Immature natural killer cell (primary cell): ENCODE measurements at regions not wholly inside any gene's neighbourhood (a gene's known extent, or its start where the extent isn't known, plus 50 kb on each side); places are given as distances from the start of the nearest gene placed in this dataset.
"Not testable (repeated sequence)": the region's sequence is repeated elsewhere in the genome, so short reads cannot be mapped to it uniquely, and the experiment has no call there.

Experiments used
- DNase-seq, 3 donors: peaks; one replicate each; pipeline ENCODE4 v3.0.0; 2022; ENCODE audit warnings: mixed read lengths in 1 of 3
- H3K27ac Mint-ChIP-seq, 6 donors: one replicate each; pipeline ENCODE4 v1.8.0; 2020; ENCODE audit warnings: mixed read lengths in 6 of 6, mild to moderate bottlenecking in 5 of 6, inconsistent platforms in 4 of 6, moderate library complexity in 3 of 6
- H3K27me3 Mint-ChIP-seq, 3 donors: one replicate each; pipeline ENCODE4 v1.8.0; 2020 to 2021; ENCODE audit warnings: low read depth in 3 of 3, mild to moderate bottlenecking in 3 of 3, mixed read lengths in 3 of 3, moderate library complexity in 3 of 3, inconsistent platforms in 1 of 3
- H3K36me3 Mint-ChIP-seq, 3 donors: one replicate each; pipeline ENCODE4 v1.8.0; 2020; ENCODE audit warnings: mixed read lengths in 3 of 3, inconsistent platforms in 2 of 3, mild to moderate bottlenecking in 2 of 3
- H3K4me1 Mint-ChIP-seq, 2 donors: one replicate each; pipeline ENCODE4 v1.8.0; 2020; ENCODE audit warnings: inconsistent platforms in 2 of 2, mild to moderate bottlenecking in 2 of 2, mixed read lengths in 2 of 2, moderate library complexity in 1 of 2
- H3K4me3 Mint-ChIP-seq, 5 donors: one replicate each; pipeline ENCODE4 v1.8.0; 2020; ENCODE audit warnings: mild to moderate bottlenecking in 5 of 5, mixed read lengths in 5 of 5, inconsistent platforms in 3 of 5, moderate library complexity in 3 of 5
- H3K9me3 Mint-ChIP-seq, 6 donors: one replicate each; pipeline ENCODE4 v1.8.0; 2020; ENCODE audit warnings: mild to moderate bottlenecking in 6 of 6, mixed read lengths in 6 of 6, inconsistent platforms in 4 of 6, moderate library complexity in 3 of 6

- Mint-ChIP-seq H3K27ac (no peak overlapping the region), H3K9me3 (peaks cover 5 to 13% (median 7%) of the 10 kb centered on the region in 6 donors), H3K27me3 (peaks cover 0 to 1% (median 0%) of the 10 kb centered on the region in 3 donors), H3K4me1 (no peaks in the 10 kb centered on the region), H3K36me3 (no peaks in the 10 kb centered on the region), H3K4me3 (no peak overlapping the region)
- DNase-seq = no peak
These were observed 708.4 kb upstream of the FRG1 start for GRCh38 chr4:189232274-189232673.

GRCh38 chr4:189233754-189234153 is 706.9 kb upstream of the FRG1 start:
- not testable (repeated sequence) for H3K27ac Mint-ChIP-seq, H3K4me1 Mint-ChIP-seq, DNase-seq, H3K36me3 Mint-ChIP-seq, H3K4me3 Mint-ChIP-seq, H3K27me3 Mint-ChIP-seq
- H3K9me3 Mint-ChIP-seq = peaks cover 5 to 20% (median 14%) of the 10 kb centered on the region in 6 donors

DNA sequence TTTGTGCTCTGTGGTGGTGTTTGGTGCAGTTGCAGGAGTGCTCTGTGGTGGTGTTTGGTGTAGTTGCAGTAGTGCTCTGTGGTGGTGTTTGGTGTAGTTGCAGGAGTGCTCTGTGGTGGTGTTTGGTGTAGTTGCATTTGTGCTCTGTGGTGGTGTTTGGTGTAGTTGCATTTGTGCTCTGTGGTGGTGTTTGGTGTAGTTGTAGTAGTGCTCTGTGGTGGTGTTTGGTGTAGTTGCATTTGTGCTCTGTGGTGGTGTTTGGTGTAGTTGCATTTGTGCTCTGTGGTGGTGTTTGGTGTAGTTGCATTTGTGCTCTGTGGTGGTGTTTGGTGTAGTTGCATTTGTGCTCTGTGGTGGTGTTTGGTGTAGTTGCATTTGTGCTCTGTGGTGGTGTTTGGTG is 705.7 kb upstream of the FRG1 start:
- DNase-seq, H3K4me3 Mint-ChIP-seq, H3K27me3 Mint-ChIP-seq, H3K4me1 Mint-ChIP-seq, H3K27ac Mint-ChIP-seq, H3K36me3 Mint-ChIP-seq: not testable (repeated sequence)
- peaks cover 5 to 29% (median 18%) of the 10 kb centered on the region in 6 donors for H3K9me3 Mint-ChIP-seq

GRCh38 chr4:189235599-189235998 is 705.1 kb upstream of the FRG1 start:
- no peaks in the 10 kb centered on the region for H3K36me3 Mint-ChIP-seq
- peaks cover 0 to 4% (median 0%) of the 10 kb centered on the region in 3 donors for H3K27me3 Mint-ChIP-seq
- no peak overlapping the region for H3K27ac Mint-ChIP-seq
- no peak overlapping the region for H3K4me3 Mint-ChIP-seq
- H3K9me3 Mint-ChIP-seq = peaks cover 5 to 29% (median 18%) of the 10 kb centered on the region in 6 donors
- no peaks in the 10 kb centered on the region for H3K4me1 Mint-ChIP-seq
- DNase-seq = no peak

DNA sequence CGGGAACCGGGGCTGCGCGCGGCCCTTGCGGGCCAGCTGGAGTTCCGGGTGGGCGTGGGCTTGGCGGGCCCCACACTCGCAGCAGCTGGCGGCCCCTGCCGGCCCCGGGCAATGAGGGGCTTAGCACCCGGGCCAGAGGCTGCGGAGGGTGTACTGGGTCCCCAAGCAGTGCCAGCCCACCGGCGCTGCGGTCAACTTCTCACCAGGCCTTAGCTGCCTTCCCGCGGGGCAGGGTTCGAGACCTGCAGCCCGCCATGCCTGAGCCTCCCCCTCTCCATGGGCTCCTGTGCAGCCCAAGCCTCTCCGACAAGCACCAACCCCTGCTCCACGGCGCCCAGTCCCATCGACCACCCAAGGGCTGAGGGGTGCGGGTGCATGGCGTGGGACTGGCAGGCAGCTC is 704.4 kb upstream of the FRG1 start:
- peaks cover 5 to 29% (median 21%) of the 10 kb centered on the region in 6 donors for H3K9me3 Mint-ChIP-seq
- not testable (repeated sequence) for H3K4me1 Mint-ChIP-seq, H3K27ac Mint-ChIP-seq, H3K4me3 Mint-ChIP-seq, H3K27me3 Mint-ChIP-seq, H3K36me3 Mint-ChIP-seq, DNase-seq

DNA sequence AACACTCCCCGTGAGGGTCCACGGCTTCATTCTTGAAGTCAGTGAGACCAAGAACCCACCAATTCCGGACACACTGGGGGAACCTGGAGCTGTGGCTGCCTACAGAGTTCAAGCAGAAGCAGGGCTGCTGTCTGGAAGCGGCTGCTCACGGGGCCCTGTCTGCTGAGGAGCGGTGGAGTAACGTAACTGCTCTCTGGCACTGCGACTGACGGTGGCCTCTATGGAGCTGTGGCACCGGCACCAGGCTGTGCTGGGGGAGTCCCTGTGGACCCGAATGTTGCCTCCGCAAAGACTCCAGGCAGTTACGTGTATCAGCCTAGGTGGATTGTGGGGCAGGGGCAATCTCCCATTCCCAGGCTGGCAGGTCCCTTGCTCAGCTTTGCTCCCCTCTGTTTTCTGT is 703.3 kb upstream of the FRG1 start:
- H3K4me1 Mint-ChIP-seq = no peaks in the 10 kb centered on the region
- no peak for DNase-seq
- H3K9me3 Mint-ChIP-seq = peaks cover 8 to 29% (median 22%) of the 10 kb centered on the region in 6 donors
- H3K4me3 Mint-ChIP-seq = no peak overlapping the region
- H3K27me3 Mint-ChIP-seq = peaks cover 0 to 4% (median 0%) of the 10 kb centered on the region in 3 donors
- H3K27ac Mint-ChIP-seq = no peak overlapping the region
- H3K36me3 Mint-ChIP-seq = no peaks in the 10 kb centered on the region

GRCh38 chr4:189255636-189256035 is 685.0 kb upstream of the FRG1 start:
- Mint-ChIP-seq H3K9me3 (peaks cover 13 to 57% (median 30%) of the 10 kb centered on the region in 6 donors), H3K4me3 (no peak overlapping the region), H3K27me3 (no peaks in the 10 kb centered on the region), H3K27ac (no peak overlapping the region), H3K36me3 (peaks cover 0 to 4% (median 0%) of the 10 kb centered on the region in 3 donors), H3K4me1 (no peaks in the 10 kb centered on the region)
- no peak for DNase-seq

DNA sequence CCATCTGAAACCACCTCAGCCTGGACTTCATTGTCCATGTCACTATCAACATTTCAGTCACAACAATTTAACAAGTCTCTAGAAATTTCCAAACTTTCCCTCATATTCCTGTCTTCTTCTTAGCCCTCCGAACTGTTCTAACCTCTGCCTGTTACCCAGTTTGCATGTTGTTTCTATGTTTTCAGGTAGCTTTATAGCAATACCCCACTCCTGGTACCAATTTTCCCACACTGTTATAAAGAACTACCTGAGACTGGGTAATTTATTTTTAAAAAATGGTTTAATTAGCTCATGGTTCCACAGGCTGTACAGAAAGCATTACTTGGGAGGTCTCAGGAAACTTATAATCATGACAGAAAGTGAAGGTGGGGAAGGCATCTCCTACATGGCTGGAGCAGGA is 679.2 kb upstream of the FRG1 start:
- Mint-ChIP-seq H3K9me3 (peaks cover 11 to 60% (median 20%) of the 10 kb centered on the region in 6 donors), H3K27ac (no peak overlapping the region), H3K4me3 (no peak overlapping the region), H3K36me3 (peaks cover 0 to 4% (median 0%) of the 10 kb centered on the region in 3 donors), H3K27me3 (no peaks in the 10 kb centered on the region), H3K4me1 (no peaks in the 10 kb centered on the region)
- DNase-seq = no peak

- Mint-ChIP-seq H3K36me3 (peaks cover 0 to 4% (median 0%) of the 10 kb centered on the region in 3 donors), H3K27me3 (peaks cover 0 to 3% (median 0%) of the 10 kb centered on the region in 3 donors), H3K27ac (no peak overlapping the region), H3K4me1 (no peaks in the 10 kb centered on the region), H3K9me3 (peaks cover 17 to 62% (median 24%) of the 10 kb centered on the region in 6 donors), H3K4me3 (no peak overlapping the region)
- no peak for DNase-seq
These were observed 675.2 kb upstream of the FRG1 start for GRCh38 chr4:189265515-189265914.

- Mint-ChIP-seq H3K27me3 (peaks cover 0 to 3% (median 0%) of the 10 kb centered on the region in 3 donors), H3K27ac (no peak overlapping the region), H3K36me3 (peaks cover 0 to 4% (median 0%) of the 10 kb centered on the region in 3 donors), H3K4me1 (no peaks in the 10 kb centered on the region), H3K9me3 (peaks cover 14 to 47% (median 18%) of the 10 kb centered on the region in 6 donors), H3K4me3 (no peak overlapping the region)
- DNase-seq = no peak
These were observed 673.2 kb upstream of the FRG1 start for GRCh38 chr4:189267312-189267965.

GRCh38 chr4:189278597-189279165 is 662.0 kb upstream of the FRG1 start:
- no peak overlapping the region for H3K27ac Mint-ChIP-seq
- no peaks in the 10 kb centered on the region for H3K4me1 Mint-ChIP-seq
- no peaks in the 10 kb centered on the region for H3K27me3 Mint-ChIP-seq
- H3K9me3 Mint-ChIP-seq = peaks cover 4 to 41% (median 19%) of the 10 kb centered on the region in 6 donors
- DNase-seq = no peak
- no peak overlapping the region for H3K4me3 Mint-ChIP-seq
- peaks cover 0 to 3% (median 0%) of the 10 kb centered on the region in 3 donors for H3K36me3 Mint-ChIP-seq

GRCh38 chr4:189279188-189279587 is 661.5 kb upstream of the FRG1 start:
- peaks cover 0 to 3% (median 0%) of the 10 kb centered on the region in 3 donors for H3K36me3 Mint-ChIP-seq
- no peak overlapping the region for H3K27ac Mint-ChIP-seq
- peaks cover 4 to 42% (median 20%) of the 10 kb centered on the region in 6 donors for H3K9me3 Mint-ChIP-seq
- no peaks in the 10 kb centered on the region for H3K27me3 Mint-ChIP-seq
- no peak overlapping the region for H3K4me3 Mint-ChIP-seq
- DNase-seq = no peak
- H3K4me1 Mint-ChIP-seq = no peaks in the 10 kb centered on the region

DNA sequence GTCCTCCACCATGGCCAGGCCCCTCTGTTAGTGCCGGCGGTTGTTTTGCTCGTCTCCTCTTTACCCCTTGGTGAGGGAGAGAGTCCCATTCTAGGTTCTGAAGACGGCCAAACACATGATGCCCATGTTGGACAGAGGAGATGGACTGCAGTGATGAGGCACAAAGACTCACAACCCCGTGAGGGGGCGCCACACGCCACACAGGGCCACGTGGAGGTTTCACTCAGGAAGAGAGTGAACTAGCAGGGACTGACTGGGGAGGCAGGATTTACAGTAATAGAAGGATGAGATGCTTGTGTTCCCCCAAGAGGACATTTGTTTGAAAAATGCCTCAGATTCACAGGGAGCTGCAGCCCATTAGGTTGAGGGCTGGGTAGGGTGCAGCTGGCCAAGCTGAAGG is 655.3 kb upstream of the FRG1 start:
- peaks cover 4 to 28% (median 17%) of the 10 kb centered on the region in 6 donors for H3K9me3 Mint-ChIP-seq
- H3K4me3 Mint-ChIP-seq = no peak overlapping the region
- no peak overlapping the region for H3K27ac Mint-ChIP-seq
- peaks cover 0 to 1% (median 0%) of the 10 kb centered on the region in 3 donors for H3K27me3 Mint-ChIP-seq
- H3K4me1 Mint-ChIP-seq = no peaks in the 10 kb centered on the region
- H3K36me3 Mint-ChIP-seq = no peaks in the 10 kb centered on the region
- DNase-seq = no peak

DNA sequence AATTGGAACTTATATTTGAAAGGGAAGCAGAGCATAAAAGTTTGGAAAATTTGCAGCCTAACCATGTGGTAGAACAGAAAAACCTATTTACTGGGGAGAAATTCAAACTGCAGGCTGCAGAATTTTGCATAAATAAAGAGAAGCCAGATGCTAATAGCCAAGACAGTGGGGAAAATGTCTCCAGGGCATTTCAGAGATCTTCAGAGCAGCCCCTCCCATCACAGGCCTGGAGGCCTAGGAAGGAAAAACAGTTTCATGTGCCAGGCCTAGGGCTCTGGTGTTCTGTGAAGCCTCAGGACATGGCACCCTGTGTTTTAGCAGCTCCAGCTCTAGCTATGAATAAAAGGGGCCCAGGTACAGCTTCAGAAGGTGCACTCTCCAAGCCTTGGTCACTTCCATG is 648.7 kb upstream of the FRG1 start:
- no peak overlapping the region for H3K4me3 Mint-ChIP-seq
- peaks cover 5 to 21% (median 11%) of the 10 kb centered on the region in 6 donors for H3K9me3 Mint-ChIP-seq
- H3K27me3 Mint-ChIP-seq = no peaks in the 10 kb centered on the region
- DNase-seq = no peak
- H3K36me3 Mint-ChIP-seq = no peaks in the 10 kb centered on the region
- no peak overlapping the region for H3K27ac Mint-ChIP-seq
- H3K4me1 Mint-ChIP-seq = no peaks in the 10 kb centered on the region
